SK-N-SH (cell line): ENCODE measurements at regions not wholly inside any gene's neighbourhood (a gene's known extent, or its start where the extent isn't known, plus 50 kb on each side); places are given as distances from the start of the nearest gene placed in this dataset.

Experiments
- ELF1 ChIP-seq: IDR thresholded peaks from 2 replicates; pipeline ENCODE4 v1.4.0; 2012
- FOXM1 ChIP-seq: IDR thresholded peaks from 2 replicates; pipeline ENCODE4 v1.4.0; 2012; ENCODE audit warnings: low read depth, mild to moderate bottlenecking
- RFX5 ChIP-seq: IDR thresholded peaks from 2 replicates; pipeline ENCODE4 v1.6.1; 2012; ENCODE audit warnings: mild to moderate bottlenecking, improper control_type of control experiment, low read length
- SMC3 ChIP-seq: IDR thresholded peaks from 2 replicates; pipeline ENCODE4 v1.6.1; 2012; ENCODE audit warnings: low read depth, low read length, improper control_type of control experiment
- TAF1 ChIP-seq: IDR thresholded peaks from 2 replicates; pipeline ENCODE4 v1.6.1; 2012; ENCODE audit warnings: low read depth, mild to moderate bottlenecking, low read length, moderate library complexity, borderline replicate concordance
- TF ChIP-seq, protein P1 (sequence below): IDR thresholded peaks from 2 replicates; pipeline ENCODE4 v1.4.0; 2012; ENCODE audit warnings: low read depth
- TF ChIP-seq, protein P2 (sequence below): fragments of 200-600 bp; sonication (generic); IDR thresholded peaks from 2 replicates; pipeline ENCODE4 v1.6.1; 2017; ENCODE audit warnings: antibody characterized with exemption, mild to moderate bottlenecking, moderate library complexity
- TF ChIP-seq, protein P3 (sequence below): IDR thresholded peaks from 2 replicates; pipeline ENCODE4 v1.6.1; 2012; ENCODE audit warnings: mild to moderate bottlenecking, low read depth, low read length, moderate library complexity

DNA sequence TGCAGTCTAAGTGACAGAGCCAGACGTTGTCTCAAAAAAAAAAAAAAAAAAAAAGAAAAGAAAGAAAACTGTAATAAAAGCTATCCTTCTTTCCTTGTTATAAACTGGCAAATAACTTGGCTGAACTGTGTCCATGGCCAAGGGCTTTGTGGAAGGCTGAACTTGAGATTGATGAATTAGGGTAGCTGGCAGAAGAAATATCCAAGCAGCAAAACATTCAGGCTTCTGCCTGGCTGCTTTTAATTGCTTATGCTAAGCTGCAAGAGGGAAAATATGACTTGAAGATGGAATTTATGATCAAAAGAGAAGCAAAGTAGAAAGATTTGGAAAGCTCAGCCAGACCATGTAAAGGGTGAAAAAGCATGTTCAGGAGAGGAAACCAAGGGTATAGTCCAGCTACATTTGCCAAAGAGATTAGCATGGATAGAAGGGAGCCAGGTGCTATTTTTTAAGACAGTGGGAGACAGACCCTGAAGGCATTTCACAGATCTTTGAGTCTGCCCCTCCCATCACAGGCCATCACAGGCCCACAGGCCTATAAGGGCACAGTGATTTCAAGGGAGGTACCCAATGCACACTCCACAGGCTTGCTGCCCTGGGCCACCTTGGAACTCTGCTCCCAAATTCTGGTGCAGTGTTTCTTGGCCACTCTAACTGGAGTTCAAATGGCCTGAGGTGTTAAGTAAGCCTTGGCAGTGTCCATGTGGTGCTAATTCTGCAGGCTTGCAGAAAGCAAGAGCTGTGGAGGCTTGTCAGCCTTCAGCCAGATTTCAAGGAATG, 226.0 kb downstream of the AEBP2 start:
- TF ChIP-seq SMC3: no peak
- TF ChIP-seq, protein P1, sequence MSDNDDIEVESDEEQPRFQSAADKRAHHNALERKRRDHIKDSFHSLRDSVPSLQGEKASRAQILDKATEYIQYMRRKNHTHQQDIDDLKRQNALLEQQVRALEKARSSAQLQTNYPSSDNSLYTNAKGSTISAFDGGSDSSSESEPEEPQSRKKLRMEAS: no peak
- TF ChIP-seq, protein P2, sequence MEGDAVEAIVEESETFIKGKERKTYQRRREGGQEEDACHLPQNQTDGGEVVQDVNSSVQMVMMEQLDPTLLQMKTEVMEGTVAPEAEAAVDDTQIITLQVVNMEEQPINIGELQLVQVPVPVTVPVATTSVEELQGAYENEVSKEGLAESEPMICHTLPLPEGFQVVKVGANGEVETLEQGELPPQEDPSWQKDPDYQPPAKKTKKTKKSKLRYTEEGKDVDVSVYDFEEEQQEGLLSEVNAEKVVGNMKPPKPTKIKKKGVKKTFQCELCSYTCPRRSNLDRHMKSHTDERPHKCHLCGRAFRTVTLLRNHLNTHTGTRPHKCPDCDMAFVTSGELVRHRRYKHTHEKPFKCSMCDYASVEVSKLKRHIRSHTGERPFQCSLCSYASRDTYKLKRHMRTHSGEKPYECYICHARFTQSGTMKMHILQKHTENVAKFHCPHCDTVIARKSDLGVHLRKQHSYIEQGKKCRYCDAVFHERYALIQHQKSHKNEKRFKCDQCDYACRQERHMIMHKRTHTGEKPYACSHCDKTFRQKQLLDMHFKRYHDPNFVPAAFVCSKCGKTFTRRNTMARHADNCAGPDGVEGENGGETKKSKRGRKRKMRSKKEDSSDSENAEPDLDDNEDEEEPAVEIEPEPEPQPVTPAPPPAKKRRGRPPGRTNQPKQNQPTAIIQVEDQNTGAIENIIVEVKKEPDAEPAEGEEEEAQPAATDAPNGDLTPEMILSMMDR: no peak
- TF ChIP-seq, protein P3, sequence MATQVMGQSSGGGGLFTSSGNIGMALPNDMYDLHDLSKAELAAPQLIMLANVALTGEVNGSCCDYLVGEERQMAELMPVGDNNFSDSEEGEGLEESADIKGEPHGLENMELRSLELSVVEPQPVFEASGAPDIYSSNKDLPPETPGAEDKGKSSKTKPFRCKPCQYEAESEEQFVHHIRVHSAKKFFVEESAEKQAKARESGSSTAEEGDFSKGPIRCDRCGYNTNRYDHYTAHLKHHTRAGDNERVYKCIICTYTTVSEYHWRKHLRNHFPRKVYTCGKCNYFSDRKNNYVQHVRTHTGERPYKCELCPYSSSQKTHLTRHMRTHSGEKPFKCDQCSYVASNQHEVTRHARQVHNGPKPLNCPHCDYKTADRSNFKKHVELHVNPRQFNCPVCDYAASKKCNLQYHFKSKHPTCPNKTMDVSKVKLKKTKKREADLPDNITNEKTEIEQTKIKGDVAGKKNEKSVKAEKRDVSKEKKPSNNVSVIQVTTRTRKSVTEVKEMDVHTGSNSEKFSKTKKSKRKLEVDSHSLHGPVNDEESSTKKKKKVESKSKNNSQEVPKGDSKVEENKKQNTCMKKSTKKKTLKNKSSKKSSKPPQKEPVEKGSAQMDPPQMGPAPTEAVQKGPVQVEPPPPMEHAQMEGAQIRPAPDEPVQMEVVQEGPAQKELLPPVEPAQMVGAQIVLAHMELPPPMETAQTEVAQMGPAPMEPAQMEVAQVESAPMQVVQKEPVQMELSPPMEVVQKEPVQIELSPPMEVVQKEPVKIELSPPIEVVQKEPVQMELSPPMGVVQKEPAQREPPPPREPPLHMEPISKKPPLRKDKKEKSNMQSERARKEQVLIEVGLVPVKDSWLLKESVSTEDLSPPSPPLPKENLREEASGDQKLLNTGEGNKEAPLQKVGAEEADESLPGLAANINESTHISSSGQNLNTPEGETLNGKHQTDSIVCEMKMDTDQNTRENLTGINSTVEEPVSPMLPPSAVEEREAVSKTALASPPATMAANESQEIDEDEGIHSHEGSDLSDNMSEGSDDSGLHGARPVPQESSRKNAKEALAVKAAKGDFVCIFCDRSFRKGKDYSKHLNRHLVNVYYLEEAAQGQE: no peak
- no peak for TF ChIP-seq ELF1
- TF ChIP-seq RFX5: no peak
- TF ChIP-seq FOXM1: no peak
- TF ChIP-seq TAF1: no peak
